ENCODE measurements at regions not wholly inside any gene's neighbourhood (a gene's known extent, or its start where the extent isn't known, plus 50 kb on each side); places are given as distances from the start of the nearest gene placed in this dataset.
"Not testable (repeated sequence)": the region's sequence is repeated elsewhere in the genome, so short reads cannot be mapped to it uniquely, and the experiment has no call there.

DNA sequence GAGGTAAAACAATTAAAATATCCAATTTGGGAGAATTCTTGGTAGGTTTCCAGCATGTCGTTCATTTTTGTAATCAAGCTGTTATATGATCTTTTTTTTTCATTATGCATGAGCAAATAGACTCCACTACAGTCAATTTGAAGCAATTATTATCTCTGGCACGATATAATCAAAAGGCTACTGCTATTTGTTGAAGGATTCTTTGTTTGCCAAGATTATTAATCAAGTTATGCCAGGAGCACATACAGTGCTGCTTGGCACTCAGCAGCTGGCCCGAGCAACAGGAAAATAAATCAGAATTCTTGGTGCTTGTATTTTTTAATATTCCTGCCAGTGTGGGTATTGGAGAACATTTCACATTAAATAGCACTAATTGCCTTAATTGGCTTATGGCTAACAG lies 279.5 kb downstream of the RND3 start:
- no peak for DNase-seq

DNA sequence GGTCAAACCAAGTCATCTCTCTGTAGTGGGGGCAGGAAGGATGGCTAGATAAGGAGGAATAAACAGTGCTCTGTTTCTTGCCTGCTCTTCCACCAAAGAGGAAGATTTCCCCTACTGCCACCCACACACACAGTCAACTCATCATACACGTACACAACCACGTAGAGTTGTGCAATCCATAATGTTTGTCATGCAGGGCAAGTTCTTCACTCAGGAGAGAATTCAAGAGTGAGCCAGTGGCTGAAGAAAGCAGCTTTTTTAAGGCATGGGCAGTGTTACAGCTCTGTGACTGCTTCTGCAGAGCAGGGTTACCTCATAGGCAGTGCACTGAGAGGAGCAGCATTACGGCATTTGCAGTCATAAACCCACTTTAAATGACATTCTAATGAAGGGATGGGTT lies 283.0 kb downstream of the RND3 start:
- DNase-seq = peak; percentile 76

DNA sequence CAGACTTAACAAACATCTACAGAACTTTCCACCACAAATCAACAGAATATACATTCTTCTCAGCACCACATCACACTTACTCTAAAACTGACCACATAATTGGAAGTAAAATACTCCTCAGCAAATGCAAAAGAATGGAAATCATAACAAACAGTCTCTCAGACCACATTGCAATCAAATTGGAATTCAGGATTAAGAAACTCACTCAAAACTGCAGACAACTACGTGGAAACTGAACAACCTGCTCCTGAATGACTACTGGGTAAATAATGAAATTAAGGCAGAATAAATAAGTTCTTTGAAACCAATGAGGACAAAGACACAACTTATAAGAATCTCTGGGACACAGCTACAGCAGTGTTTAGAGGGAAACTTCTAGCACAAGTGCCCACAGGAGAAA lies 292.7 kb downstream of the RND3 start:
- not testable (repeated sequence) for DNase-seq

DNA sequence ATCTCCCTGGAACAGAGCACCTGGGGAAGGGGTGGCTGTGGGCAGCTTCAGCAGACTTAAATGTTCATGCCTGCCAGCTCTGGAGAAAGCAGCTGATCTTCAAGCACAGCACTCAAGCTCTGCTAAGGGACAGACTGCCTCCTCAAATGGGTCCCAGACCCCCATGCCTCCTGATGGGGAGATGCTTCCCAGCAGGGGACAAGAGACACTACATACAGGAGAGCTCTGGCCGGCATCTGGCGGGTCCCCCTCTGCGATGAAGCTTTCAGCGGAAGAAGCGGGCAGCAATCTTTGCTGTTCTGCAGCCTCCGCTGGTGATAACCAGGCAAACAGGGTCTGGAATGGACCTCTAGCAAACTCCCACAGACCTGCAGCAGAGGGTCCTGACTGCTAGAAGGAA lies 294.8 kb downstream of the RND3 start:
- DNase-seq = no peak

DNA sequence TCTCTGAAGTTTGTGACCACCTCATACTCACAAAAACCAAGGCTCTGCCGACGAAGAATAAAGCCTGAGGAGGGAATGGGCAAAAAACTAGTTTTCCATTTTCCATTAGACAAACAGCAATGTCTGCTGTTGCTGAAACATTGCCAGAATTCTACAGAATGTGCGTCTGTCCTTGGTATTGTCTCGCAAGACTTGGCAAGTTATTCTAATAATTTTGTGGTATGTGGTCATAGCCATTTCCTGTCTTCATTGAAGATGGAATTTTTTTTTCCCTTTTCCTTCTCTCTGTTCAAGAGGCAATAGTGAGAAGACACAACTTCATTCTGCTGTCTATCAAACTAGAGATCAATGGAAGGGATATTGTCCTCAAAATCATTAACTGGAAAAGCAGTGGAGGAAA lies 296.1 kb downstream of the RND3 start:
- DNase-seq = peak; percentile 90

DNA sequence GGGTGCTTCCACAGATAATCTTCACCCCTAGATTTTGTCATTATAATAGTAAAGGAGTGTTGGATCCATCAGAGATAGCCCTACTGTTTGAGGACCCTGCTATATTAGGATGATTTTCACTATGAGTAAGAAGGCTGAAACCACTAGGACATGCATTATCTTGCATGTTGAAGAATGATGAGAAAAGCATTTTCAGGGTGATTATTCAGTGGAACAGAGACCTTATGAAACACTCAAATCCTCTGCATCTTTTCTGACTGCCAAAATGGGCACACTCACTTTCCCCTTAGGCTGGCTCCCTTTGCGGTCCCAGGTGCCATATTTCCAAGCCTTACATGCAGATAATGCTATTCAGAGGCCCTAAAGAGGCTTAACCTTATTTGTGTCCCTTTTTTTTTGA lies 296.9 kb downstream of the RND3 start:
- no peak for DNase-seq

DNA sequence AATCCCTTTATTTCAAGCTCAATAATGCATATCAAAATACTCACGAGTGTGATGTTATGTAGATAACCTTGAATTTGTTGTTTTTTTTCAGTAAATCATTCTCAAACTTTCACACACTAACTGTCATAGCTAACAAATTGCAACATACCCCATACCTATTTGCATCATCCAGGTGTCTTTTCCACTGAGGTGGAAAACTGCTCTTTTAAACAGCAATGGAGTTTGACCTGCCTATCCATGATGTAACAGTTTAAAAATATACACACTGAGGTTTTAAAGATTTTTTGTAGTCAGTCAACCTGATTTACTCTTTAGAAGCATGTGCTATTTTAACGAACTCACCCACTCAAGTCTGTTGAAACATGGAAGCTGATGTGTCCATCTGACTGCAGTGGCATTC lies 298.7 kb downstream of the RND3 start:
- no peak for DNase-seq

DNA sequence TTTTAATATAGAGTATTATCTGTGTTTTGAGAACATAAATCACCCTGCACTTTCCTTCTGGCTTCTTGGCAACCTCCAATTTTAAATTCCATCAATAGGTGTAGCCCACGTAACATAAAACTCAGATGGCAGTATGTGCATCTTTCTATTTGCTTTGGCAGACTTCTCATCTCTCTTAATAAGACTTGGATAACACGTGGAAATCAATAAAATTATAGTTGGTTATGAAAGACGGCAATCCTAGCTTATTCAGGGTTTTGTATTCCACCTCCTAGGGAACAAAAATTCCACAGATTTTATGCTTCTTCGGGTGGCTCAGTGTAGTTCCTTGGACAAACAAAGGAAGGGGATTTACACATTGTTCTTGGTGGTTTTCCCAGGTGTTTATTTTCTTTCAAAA lies 299.3 kb downstream of the RND3 start:
- DNase-seq = peak; percentile 46

DNA sequence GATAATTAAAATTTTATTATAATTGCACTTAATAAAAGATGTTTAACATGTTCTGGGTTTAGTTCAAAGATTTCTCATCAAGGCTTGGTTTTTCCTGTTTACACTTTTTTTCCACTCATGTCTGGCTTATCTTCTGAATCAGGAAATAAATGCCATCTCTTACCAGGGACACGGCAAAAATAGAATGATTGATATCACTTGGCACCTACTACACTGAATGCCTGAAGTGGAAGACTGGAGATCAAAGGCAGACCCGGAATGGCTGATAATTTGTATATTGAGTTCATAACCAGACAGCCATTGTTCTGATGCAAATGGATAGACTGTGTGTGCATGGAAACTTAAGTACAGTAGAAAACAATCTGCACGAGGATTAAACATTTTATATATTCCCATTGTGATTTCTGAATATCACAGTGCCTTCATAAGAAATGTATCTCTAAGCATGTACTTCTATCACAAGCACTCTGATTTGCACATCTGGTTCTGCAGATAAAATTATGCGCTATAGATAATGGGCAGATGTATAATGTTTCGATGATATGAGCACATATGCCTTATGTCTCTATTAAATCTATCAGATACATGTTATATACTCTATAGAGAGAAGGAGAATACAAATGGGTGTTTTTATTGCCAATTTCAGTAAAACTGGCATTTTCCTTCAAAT lies 304.8 kb downstream of the RND3 start:
- DNase-seq = no peak

DNA sequence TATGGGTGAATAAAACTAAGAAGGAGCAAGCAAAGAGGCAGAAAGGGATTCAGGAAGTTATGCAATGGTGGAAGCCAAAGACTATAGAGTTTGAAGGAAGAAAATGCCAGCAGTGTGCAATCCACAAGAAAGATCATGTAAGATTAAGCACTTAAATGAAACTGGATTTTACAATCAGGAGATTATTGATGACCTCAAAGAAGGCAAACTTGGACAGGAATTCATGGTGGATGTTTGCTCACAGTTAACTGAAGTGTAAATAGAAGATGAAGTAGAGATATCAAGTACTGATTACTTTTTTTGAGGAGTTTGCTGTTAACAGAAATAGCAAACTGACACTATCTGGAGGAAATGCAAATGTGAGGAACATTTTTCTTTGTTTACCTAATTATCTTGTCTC lies 308.9 kb downstream of the RND3 start:
- DNase-seq = no peak

DNA sequence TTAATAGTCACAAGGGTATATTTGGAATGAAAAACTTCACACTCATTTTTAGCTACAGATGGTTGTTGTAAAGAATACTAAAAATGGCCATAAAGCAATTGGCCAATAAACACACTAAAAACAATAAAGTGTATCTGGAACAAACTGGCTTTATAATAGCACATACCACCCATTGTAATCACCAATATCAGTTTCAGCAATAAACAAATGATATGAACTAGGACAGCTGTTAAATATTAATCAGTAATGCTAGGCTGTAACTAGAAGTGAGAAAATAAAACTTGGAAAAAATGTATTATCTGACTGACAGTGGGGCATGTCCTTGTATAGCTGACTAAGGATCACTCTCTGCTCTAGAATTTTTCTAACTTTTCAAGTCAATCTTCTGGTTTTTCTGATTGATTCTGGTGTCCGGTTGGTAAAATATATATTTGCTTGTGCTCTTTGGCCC lies 312.5 kb downstream of the RND3 start:
- DNase-seq = no peak

DNA sequence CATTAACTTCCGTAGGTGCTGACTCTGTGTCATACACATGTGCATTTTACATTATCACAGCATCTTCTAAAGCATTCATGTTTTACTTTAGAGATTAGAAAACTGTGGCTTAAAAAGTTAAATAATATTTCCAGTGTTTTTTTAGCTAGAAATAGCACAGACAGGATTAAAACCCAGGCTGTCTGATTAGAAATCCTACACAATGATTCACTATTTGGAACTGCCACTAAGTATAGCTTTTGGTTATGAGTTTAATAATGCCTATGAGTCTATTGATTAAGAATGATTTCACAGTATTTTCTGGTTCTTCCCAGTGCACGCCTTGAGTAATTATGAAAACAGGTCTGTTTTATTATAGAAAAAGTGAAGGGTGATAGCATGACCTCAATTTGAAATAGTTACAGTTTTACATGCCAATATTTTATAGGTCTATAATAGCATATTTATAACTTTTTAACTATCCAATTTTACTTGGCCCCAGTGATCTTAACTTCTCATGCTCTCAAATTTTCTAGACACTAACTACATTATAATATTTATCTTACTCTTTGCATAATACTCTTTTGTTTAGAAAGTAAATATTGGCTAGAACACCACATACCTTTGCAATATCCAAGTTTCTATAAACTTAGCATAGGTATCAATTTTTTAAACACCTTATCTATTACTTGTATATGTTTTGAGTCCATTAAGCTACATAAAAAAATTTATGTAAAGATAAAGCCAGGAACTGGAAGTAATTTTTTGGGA lies 313.2 kb downstream of the RND3 start:
- DNase-seq = no peak

DNA sequence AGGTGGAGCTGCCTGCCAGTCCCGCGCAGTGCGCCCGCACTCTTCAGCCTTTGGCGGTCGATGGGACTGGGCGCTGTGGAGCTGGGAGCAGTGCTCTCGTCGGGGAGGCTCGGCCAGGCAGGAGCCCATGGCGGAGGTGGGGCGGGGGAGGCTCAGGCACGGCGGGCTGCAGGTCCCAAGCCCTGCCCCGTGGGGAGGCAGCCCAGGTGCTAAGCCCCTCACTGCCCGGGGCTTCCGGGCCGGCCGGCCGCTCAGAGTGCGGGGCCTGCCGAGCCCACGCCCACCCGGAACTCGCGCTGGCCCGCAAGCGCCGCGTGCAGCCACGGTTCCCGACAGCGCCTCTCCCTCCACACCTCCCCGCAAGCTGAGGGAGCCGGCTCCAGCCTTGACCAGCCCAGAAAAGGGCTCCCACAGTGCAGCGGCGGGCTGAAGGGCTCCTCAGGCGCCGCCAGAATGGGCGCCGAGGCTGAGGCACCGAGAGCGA lies 316.4 kb downstream of the RND3 start:
- no peak for DNase-seq

DNA sequence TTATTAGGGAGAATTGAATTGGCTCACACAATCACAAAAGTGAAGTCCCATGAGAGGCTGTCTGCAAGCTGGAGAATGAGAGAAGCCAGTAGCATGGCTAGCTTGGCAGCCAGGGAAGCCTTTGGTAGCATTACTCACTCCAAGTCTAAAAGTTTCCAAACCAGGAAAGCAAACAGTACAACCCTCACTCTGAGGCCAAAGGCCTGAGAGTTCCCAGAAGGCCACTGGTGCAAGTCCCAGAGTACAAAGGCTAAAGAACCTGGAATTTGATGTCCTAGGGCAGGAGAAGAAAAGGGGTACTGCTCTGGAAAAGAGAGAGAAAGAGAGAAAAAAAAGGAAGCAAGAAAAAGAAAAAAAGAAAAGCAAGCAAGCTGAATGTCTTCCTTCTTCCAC lies 318.2 kb downstream of the RND3 start:
- DNase-seq = peak; percentile 50

DNA sequence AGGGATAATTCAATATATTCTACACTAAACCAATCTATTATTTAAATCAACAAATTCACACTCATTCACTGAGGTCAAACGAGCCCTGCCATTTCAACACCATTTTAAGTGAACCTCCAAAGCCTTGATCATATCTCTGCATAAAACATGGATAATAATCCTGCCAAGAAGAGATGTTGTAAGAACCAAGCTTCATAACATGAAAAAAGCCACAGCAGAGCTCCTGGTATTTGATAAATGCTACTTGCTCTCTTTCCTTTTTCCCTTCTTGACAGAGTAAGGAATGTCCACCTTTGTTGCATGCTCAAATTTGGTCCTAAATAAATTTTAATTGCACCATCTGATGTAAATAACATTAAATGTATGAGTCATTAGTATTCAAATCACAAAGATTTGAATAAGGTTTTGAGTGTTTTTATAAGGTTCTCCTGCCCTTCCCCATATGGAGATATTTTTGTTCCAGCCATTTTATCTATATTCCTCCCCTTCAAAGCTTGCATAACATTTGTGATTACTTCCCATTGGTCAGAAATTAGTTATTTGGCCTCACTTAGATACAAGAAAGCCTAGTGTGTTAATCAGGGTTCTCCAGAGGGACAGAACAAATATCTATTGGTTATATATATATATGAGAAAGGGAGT lies 318.8 kb downstream of the RND3 start:
- DNase-seq = peak; percentile 80

DNA sequence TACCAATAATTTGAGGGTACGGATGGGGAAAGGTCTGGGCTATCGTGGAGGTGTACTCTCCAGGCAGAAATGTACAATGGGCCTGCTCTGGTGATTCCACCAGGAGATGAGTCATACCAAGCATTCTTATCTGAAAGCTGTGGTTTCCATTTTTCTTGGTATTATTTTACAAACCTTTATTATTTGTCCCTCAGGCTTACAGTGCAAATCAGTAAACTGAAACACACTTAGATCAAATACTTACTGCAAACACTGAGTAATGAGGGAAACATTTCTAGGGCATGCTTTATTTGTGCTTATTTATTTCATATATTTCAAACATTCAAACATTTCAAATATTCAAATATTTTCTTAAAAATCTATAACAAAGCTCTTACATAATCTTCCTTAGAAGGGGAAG lies 319.8 kb downstream of the RND3 start:
- DNase-seq = peak; percentile 67

DNA sequence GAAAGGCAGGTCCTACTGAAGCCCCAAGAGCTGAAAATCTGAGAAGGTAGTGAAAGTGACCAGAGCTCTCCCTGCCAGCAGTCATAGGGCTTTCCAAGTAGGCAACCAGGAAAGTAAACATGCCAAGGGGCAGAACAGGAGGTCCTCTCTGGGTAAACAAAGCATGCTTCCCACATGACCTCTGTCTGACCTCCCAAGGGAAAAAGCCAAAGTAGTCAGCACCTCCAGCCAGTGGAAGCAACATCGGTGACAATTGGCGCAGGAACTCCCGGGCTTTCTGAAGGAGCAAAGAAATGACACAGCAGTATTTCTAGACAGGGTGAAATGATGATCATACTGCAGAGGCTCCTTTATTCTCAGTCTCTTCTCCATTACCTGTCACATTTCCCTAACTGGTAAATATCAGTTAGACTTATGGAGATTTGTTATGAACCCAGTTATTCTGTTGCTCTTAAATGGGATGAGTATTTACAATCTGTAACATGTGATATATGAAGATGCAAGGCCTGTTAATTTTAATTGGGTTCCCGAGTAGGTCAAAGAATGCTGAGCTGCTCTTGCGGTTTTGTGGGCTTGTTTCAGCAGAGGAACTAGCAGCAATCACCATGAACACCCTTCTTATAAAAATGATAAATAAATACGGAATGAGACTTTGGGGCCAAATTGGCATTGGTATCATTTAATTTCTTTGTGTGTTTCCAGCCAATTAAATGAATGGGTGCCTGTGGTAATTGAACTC lies 321.0 kb downstream of the RND3 start:
- DNase-seq = no peak

DNA sequence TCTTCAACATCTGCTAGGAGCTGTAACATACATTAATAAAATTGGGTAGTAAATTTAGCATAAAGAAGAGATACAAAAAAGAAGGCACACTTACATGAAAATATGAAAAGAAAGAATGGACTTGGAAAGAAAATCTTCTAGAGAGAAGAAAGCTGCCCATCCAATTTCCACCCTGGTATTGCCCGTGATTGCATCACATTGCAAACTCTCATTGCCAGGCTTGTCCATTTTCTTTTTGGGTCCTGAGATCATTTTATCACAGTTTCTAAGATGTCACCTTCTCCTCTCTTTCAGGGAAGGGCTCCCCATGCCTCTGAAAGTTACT lies 321.5 kb downstream of the RND3 start:
- DNase-seq = peak; percentile 31

DNA sequence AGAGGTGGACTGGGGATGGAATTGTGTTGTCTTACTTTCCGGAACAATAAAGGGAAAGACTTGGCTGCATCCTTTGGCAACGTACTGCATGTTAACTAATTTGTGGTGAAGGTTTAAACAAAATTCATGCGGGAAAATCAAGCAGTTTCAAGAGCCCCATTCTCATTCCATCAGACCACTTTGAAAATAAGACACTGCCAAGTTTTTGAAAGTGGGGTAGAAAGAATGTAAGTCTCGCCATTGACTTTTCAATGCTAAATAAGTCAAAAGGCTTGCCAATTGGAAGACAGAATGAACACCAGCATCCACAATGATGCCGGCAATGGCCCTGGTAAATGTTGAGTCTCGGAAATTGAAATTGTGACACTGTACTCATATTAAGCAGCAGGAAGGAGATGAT lies 322.0 kb downstream of the RND3 start:
- DNase-seq = peak; percentile 78

DNA sequence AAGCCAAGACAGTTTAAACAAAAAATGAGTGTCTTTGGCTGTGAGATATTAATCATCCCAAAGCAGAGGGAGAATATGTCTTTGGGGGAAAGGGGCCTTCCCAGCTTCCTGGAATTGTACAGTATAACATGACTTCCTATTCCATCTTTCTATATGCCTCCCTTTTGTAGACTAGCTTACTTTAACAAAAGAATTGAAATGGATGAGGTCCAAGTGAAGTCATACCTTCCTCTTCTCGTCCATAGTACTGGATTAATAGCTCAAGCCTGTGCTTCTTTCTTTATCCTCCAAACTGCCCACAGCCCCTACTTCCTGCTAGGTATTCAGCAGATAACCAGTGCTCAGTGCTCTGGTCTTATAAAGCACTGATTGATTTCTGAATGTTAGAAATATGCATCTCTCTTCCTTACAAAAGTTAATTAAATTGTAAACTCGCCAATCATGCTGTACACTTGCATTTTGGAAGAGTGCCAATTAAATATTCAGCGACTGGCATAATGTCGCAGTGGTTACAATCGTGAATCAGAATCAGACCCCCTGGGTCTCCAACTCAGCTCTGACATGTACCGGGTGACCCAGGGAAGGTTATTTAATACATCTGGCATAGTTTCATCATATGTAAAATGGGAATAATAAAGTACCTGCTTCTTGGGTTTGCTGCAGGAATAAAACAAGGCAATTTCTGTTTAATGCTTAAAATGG lies 325.1 kb downstream of the RND3 start:
- no peak for DNase-seq

DNA sequence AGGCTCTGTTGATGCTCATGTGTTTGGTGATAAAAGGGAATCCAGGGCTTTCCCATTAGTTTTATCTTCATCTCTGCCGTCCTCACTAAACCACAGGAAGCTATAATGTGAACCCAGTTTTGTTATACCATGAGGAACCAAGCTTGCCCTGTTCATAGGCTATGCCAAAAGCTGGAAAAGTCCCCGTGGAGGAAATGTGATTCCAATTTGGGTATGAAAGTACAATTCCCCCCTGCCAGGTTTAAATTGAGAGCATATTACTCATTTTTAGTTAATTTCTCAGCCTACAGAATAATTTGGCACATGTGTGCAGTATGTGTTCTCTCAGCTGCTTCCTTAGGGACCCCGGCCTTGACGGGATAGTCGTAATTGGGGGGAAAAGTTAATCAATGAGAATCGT lies 327.4 kb downstream of the RND3 start:
- DNase-seq = peak; percentile 65

DNA sequence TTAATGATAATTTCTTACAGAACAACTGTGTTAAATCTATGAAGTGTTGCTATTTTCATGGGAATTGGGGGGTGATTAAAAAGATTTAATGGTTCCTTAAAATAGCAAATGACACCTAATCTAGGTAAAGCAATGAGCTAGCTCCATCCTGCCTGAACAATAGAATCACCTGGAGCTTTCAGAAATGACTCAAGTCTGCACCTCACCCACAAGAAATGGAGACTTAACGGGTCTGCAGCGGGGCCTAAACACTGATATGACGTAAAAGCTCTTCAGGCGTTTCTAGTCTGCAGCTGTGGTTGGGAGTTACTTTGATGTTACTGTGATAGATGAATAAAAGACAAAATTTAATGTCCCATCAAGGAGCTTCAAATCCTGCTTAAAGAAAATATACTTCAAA lies 328.2 kb downstream of the RND3 start:
- DNase-seq = no peak

DNA sequence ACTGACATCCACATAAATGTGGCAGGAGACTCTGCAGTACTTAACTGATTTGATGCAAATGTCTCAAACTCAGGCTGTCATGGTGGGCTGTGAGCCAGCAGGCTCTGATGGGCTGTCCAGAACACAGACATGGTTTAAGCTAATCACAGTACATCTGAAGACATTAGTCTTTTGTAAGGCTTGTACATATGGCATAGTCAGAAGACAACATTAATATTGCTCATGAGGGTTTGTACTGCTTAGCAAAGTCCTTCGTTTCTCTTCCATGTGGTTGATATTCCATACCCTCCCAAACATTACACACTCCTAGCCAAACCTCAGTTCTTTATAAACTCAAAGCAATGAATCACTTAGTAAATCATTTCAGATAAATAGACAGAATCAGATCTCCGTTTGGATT lies 330.6 kb downstream of the RND3 start:
- no peak for DNase-seq
